KOPT-K1 (cell line): ENCODE measurements at regions not wholly inside any gene's neighbourhood (a gene's known extent, or its start where the extent isn't known, plus 50 kb on each side); places are given as distances from the start of the nearest gene placed in this dataset.

Source experiments
- H3K27ac ChIP-seq: fragments of 200-600 bp; sonication (generic); 2 replicates; pipeline ENCODE4 v1.5.1; 2016; ENCODE audit warnings: antibody characterized with exemption, mild to moderate bottlenecking, low read depth, low read length; ENCODE audit not compliant: poor library complexity, severe bottlenecking
- H3K36me3 ChIP-seq: fragments of 200-600 bp; sonication (generic); 2 replicates; pipeline ENCODE4 v1.5.1; 2017; ENCODE audit warnings: antibody characterized with exemption, mild to moderate bottlenecking, low read length, moderate library complexity; ENCODE audit not compliant: insufficient read depth
- H3K9me3 ChIP-seq: fragments of 200-600 bp; sonication (generic); 2 replicates; pipeline ENCODE4 v1.5.1; 2017; ENCODE audit warnings: antibody characterized with exemption, low read length, mild to moderate bottlenecking; ENCODE audit not compliant: insufficient read depth, poor library complexity, severe bottlenecking

DNA sequence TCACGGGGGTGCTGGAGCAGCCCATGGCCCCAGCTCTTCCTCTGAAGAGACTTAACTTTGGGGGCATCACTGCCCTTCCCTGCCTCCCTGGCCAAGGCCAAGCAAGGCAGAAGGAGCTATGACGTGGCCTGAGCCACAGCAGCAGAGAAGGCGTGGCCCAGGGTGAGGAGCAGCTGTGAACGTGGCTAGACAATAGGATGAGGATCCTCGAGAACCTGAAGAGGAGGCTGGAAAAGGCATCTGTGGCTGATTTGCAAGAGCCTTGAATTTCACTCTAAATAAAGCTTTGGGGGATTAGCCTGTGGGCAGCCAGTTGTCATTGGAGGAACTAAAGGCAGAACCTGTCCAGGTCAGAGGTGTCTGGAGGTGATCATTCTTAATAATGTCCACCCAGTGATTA lies 652.9 kb upstream of the ID2 start:
- Histone ChIP-seq H3K27ac (no peak overlapping the region), H3K9me3 (no peaks in the 10 kb centered on the region)

DNA sequence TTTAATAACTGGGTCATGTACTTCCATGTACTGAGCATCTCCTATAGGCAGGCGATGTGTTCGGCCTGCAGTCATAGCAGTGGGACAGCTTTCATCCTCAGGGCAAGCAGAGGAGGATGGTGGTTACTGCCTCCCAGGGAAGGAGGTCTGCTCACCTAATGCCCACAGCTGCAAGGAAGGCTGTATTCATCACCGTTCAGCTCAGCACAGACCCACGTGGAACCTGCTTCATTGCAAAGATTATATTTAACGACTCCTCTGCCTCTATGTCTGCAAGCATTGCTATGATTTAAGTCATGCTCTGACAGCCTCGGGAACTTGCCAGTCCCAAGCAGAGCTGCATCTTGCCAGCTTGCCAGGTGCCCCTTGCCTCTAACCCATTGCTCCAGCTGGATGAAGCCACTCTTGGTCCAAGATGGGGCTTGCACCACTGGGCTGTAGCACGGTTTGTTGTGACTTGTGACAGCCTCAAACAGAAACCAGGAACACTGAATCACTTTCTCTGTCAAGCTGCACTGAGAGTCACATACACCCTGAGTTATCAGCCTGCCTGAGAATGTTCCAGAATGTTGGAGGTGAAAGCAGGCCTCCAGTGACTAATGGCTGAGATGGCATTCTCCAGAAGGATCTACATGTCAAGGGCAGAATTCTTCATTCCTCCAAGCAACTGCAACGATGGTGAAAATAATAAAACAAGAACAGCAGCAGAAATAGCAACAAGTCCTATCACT lies 651.1 kb upstream of the ID2 start:
- Histone ChIP-seq H3K36me3 (no peaks in the 10 kb centered on the region), H3K9me3 (no peaks in the 10 kb centered on the region), H3K27ac (no peak overlapping the region)

More for the DNA sequence above, 652.9 kb upstream of the ID2 start:
- no peaks in the 10 kb centered on the region for H3K36me3 ChIP-seq

DNA sequence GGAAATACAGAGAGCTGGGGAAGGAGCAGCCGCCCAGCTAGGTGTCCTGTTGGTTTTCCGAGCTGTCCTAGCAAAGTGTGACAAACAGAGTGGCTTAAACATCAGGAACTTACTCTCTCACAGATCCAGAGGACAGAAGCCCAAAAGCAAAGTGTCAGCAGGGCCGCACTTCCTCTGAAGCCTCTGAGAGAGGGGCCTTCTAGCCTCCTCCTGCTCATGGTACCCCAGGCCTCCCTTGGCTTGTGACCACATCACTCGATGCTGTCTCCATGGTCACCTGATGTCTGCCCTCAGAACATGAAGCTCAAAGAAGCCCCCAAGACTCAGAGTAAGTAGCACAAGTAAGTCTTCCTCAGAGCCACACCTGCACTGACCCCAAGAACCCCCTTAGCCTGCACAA lies 650.5 kb upstream of the ID2 start:
- Histone ChIP-seq H3K9me3 (no peaks in the 10 kb centered on the region), H3K36me3 (no peaks in the 10 kb centered on the region), H3K27ac (no peak overlapping the region)

DNA sequence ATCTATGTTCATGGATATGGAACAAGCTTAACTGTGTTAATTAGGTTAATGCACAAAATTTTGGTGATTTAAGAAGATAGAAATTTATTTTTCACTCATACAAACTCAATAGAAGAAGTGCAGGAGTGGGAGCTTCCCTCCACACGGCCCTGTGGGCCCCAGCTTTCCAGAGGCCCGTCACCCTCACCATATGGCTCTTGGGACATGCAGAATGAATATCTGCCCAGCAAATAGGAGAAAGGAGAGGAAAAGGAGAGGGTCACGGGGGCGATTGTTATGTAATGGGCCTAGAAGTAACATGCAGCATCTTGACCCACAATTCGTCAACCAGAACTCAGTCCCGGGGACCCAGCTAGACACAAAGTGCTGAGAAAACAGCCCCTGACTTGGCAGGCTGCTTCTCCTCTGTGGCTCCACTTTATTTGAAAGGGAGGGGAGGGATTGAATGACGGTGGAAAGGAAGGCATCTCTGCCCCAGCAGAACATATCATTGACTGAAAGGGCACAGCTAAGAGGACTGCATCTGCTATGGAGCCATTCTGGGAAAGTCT lies 648.2 kb upstream of the ID2 start:
- H3K9me3 ChIP-seq: no peaks in the 10 kb centered on the region
- no peaks in the 10 kb centered on the region for H3K36me3 ChIP-seq
- H3K27ac ChIP-seq: no peak overlapping the region

DNA sequence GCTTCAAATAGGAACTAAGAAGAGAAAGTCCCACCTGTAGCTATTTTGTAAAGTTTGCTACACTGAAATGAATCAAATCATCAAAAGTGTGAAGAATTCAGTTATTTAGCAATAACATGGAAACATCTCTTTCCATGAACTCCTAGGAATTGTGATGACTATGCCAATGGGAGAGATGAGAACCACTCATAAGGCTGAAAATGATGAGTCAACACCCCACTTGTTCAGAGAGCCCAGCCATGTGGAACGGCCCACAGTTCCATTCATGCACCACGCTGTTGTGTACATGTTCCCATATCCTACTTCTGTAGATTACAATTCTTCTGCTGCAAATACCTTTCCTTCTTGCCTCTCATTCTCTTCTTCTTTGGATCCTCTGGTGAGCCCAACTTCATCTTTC lies 645.5 kb upstream of the ID2 start:
- Histone ChIP-seq H3K27ac (no peak overlapping the region), H3K9me3 (no peaks in the 10 kb centered on the region), H3K36me3 (no peaks in the 10 kb centered on the region)

DNA sequence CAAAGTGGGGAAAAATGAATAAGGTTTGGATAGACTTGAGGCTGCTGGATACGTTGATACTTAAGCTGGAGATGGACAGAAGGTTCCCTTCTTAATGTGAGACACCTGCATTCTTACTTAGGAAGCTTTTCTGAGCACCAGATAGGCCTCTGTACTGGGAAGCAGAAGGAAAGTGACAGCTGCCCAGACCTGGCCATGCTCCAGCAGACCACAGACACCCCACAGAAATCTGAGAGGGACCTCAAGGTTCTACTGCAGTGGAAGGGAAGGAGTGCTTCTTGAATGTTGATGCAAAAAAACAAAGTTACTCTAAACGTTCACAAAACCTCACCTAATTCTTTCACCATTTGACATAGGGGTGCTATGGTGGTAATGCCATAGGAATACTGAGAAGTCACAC lies 642.1 kb upstream of the ID2 start:
- Histone ChIP-seq H3K9me3 (no peaks in the 10 kb centered on the region), H3K27ac (no peak overlapping the region), H3K36me3 (no peaks in the 10 kb centered on the region)

DNA sequence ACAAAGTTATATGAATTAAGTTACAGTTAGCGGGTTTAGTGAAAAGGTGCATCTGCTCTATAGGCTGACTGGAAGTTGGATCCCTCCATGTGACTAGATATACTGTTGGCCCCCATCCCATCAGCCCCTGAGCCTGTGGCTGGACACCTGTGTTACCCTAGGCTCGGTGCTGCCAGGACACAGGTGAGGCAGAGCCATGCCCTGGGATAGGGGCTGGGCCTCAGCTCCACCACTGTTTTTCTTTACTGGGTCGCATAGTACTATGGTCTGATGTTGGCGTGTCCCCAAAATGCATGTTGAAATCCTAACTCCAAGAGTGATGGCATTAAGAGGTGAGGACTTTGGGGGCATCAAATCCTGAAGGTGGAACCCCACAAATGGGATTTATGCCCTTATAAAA lies 638.6 kb upstream of the ID2 start:
- H3K36me3 ChIP-seq: no peaks in the 10 kb centered on the region
- no peaks in the 10 kb centered on the region for H3K9me3 ChIP-seq
- H3K27ac ChIP-seq: no peak overlapping the region

DNA sequence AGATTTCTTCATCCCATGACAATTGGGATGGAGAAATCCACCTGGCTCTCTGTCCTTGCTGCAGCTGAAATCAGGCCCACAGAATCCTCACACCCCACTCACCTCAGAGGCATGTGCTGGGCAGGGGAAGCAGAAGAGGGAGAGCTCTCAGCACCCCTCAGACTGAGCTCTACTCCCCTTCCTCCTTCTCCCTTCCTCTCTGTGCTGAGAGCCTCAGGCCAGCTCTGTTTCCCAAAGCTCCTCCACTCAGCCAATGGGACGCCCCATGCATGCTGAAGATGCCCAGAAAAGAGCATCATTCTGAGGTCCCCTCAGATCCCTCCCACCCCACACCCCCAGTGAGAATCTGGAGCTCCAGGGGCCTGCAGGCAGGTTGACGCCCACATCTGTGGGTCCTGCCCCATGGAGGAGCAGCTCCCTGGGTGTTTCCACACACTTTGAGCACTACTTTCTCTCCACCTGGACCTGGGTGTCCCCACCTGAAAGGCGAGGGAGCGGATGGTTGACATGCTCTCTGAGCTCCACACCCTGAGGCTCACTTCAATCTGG lies 637.7 kb upstream of the ID2 start:
- no peaks in the 10 kb centered on the region for H3K36me3 ChIP-seq
- no peak overlapping the region for H3K27ac ChIP-seq
- no peaks in the 10 kb centered on the region for H3K9me3 ChIP-seq

DNA sequence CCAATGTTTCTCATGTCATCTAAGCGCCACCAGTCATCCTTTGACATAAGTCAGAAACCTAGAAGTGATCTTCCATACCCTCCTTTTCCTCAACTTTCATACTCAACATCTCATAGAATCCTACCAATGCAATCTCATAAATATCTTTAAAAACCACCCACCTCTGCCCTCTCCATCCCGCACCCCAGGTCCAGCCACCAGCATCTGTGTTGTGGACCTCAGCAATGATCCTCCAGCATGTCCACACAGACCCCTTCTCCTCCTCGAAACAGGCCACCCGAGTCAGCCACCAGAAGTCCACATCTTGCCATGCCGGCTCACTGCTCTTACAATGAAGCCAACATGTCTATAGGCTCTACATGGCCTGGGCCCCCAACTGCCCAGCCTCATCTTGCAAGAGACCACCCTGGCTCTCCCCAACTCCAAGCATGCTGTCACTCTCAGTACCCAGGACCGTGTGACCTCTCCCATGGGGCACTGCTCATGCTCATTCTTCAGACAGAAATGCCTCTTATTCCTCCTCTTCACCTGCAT lies 636.7 kb upstream of the ID2 start:
- Histone ChIP-seq H3K9me3 (no peaks in the 10 kb centered on the region), H3K36me3 (no peaks in the 10 kb centered on the region), H3K27ac (no peak overlapping the region)

DNA sequence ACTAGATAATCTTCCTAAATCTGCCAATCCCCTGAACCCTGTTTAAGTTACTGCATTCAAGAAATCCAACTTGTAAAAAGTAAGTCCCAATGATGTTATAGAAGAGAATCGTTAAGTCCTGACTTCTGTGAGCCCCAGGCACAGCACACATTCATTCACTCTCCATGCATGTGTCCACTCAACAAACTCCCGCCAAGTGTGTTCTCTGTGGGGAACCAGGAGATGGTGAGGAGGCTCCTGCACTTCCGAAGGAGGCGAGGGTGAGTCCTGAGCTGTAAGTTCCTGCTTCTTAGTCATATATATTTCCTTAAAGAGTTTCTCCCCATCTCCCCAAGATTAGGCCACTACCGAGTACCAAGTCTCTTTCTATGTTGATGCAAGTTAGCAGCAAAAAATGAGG lies 635.0 kb upstream of the ID2 start:
- Histone ChIP-seq H3K36me3 (no peaks in the 10 kb centered on the region), H3K9me3 (no peaks in the 10 kb centered on the region), H3K27ac (no peak overlapping the region)

DNA sequence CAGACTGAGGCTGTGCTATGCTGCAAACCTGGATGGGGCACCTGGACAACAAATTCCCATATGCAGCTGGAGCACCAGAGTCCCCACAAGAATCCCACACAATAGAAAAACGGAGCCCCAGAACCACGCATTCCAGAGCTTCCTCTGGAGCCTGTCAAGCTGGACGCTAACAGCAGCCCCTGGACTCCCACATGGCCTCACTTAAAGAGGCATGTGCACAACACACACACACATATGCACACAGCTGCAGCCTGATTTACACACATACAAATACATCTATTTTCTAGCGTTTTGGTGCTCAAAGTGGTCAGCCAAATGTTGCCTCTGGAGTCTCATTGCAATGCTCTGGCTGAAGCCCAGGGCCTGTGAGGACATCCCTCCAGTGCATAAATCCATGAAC lies 632.7 kb upstream of the ID2 start:
- H3K27ac ChIP-seq: no peak overlapping the region

DNA sequence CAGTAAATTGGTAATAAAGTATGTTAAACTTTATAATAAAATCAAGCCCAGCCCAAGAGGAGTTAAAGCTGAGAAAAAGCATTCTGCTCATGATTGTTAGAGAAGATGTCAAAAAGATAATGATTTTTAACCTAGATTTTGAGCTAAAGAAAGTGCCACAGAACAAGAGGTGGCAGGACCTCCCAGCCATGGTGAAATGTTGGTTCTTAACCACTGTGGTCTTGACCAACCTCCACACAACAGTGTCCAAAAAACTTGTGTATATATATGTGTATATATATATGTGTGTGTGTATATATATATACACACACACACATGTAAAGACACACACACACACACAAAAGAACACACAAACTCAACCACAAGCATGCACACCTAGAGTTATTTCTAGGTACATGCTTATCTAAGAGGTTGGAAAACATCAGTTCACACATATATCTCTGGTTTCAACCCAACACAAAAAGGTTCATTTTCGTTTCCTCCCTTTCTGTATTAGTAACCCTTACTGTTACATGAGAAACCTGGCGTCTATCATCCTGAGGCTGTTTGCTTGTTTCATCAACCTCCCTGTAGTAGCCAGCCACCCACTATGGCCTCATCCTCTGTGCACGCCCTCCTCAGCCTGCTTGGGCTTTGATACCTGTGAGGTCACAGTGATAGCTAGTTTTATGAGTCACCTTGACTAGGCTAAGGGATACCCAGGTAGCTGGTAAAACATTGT lies 631.8 kb upstream of the ID2 start:
- Histone ChIP-seq H3K27ac (no peak overlapping the region), H3K36me3 (no peaks in the 10 kb centered on the region), H3K9me3 (no peaks in the 10 kb centered on the region)

More for the DNA sequence above, 632.7 kb upstream of the ID2 start:
- no peaks in the 10 kb centered on the region for H3K9me3 ChIP-seq
- no peaks in the 10 kb centered on the region for H3K36me3 ChIP-seq

DNA sequence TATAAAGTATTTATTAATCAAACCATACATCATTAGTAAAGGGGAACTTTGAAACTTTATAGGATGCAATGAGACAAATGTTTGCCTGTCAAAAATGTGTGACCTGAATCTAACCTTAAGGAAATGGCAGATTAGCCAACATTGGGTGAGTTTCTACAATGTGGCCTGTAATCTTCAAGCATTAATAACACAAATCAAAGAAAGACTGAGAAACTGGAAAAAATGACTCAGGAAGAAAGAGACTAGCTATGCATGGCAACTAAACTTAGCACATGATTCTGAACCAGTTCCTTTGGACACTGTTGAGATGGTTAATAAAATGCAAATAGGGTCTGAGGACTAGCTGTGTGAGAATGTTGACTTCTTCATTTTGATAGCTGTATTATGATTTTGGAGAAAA lies 628.6 kb upstream of the ID2 start:
- no peak overlapping the region for H3K27ac ChIP-seq
- no peaks in the 10 kb centered on the region for H3K9me3 ChIP-seq
- no peaks in the 10 kb centered on the region for H3K36me3 ChIP-seq

DNA sequence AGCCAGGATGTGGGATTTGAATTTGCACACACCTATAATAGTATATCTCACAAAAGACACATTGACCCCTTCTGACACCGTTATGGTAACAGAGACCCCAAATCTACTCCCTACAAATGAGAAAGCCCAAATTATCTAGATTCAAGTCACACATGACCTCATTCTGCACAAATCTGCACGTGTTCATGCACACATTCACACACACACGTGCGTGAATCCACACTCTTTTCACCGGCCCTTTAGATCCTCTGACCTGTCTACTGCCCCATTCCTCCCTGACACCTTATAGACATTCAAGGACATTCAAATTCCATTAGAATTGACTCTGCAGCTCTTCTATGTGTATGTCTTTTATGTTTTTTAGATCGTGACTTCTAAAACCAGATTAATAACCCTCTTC lies 627.8 kb upstream of the ID2 start:
- Histone ChIP-seq H3K36me3 (no peaks in the 10 kb centered on the region), H3K27ac (no peak overlapping the region), H3K9me3 (no peaks in the 10 kb centered on the region)

DNA sequence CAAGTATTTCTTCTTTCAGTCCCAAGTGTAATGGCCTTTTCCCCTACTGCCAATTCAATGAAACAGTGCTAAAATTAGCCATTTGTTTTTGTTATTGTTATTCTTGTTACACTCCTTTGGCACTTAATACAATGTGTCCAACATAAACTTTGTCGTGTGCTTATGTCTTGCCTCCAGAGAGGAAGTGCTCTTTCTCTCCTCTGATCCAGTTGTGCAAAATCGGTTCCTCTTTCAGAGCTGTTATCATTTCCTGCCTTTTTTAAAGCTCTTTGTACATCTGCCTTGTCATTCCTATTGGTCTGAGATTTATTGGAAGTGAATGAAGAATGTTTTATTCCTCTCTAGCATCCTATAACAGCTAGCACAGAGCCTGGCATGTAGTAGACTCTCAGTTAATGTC lies 623.2 kb upstream of the ID2 start:
- Histone ChIP-seq H3K27ac (no peak overlapping the region), H3K9me3 (no peaks in the 10 kb centered on the region), H3K36me3 (no peaks in the 10 kb centered on the region)
